Sigmoid colon (tissue), 6 donors: ENCODE measurements at regions not wholly inside any gene's neighbourhood (a gene's known extent, or its start where the extent isn't known, plus 50 kb on each side); places are given as distances from the start of the nearest gene placed in this dataset.

Source experiments
- DNase-seq: peaks from one replicate; pipeline ENCODE4 v3.0.0-alpha.2; 2019
- H3K27ac ChIP-seq, 4 donors: fragments of 200-600 bp; sonication (generic); one replicate each; pipeline ENCODE4 v1.5.1; 2016 to 2019; ENCODE audit warnings: mild to moderate bottlenecking in 1 of 4
- H3K27me3 ChIP-seq, 3 donors: fragments of 200-600 bp; sonication (generic); one replicate each; pipeline ENCODE4 v1.5.1; 2019; ENCODE audit warnings: mild to moderate bottlenecking in 1 of 3
- H3K36me3 ChIP-seq, 4 donors: fragments of 200-600 bp; sonication (generic); one replicate each; pipeline ENCODE4 v1.5.1; 2016 to 2019
- H3K4me1 ChIP-seq, 4 donors: fragments of 200-600 bp; sonication (generic); one replicate each; pipeline ENCODE4 v1.5.1; 2017 to 2019
- H3K4me3 ChIP-seq, 4 donors: fragments of 200-600 bp; sonication (generic); one replicate each; pipeline ENCODE4 v1.5.1; 2017 to 2019; ENCODE audit warnings: mild to moderate bottlenecking in 2 of 4, moderate library complexity in 1 of 4
- H3K9me3 ChIP-seq, 4 donors: fragments of 200-600 bp in 3 of 4; sonication (generic) in 3 of 4; one replicate each; pipeline versions ENCODE4 v1.5.1 to v1.6.1; 2013 to 2019
- CTCF ChIP-seq, 4 experiments: fragments of 450-650 bp in 3 of 4; fragments of 200-600 bp in 1 of 4; IDR thresholded peaks; one replicate each; pipeline ENCODE4 v1.5.1; 2016 to 2019; ENCODE audit warnings: antibody characterized with exemption in 4 of 4, mild to moderate bottlenecking in 3 of 4, moderate library complexity in 2 of 4
- EP300 ChIP-seq, 4 donors: sonication (generic); formaldehyde crosslinking; IDR thresholded peaks; one replicate each; pipeline ENCODE4 v1.6.1; 2017; ENCODE audit warnings: antibody characterized with exemption in 4 of 4
- POLR2A ChIP-seq, 2 donors: fragments of 450-650 bp; IDR thresholded peaks; one replicate each; pipeline ENCODE4 v1.6.1; 2016; ENCODE audit warnings: antibody characterized with exemption in 2 of 2, mild to moderate bottlenecking in 2 of 2, moderate library complexity in 2 of 2
- POLR2AphosphoS5 ChIP-seq, 4 donors: sonication (generic); formaldehyde crosslinking; IDR thresholded peaks; one replicate each; pipeline ENCODE4 v1.6.1; 2017; ENCODE audit warnings: antibody characterized with exemption in 4 of 4
- WGBS, 2 donors: extraction: QIAGEN DNeasy Blood & Tissue Kit; methylation state at CpG; one replicate each; pipeline ENCODE4 v1.1.7; 2013; 5-methylcytosine and 5-hydroxymethylcytosine counted together
- intact Hi-C: fragments of 100-400 bp; cut with DNase I; formaldehyde crosslinking; loops from one replicate; pipeline ENCODE4 v1.15.1; 2023
- donor health status: healthy with polysubstance abuse.
- donor health status: healthy.

- no peak for DNase-seq
- TF ChIP-seq EP300 (IDR thresholded peaks at IDR 0.05) (no peak), CTCF (IDR thresholded peaks at IDR 0.05) (no peak), POLR2AphosphoS5 (IDR thresholded peaks at IDR 0.05) (no peak), POLR2A (IDR thresholded peaks at IDR 0.05) (no peak)
- intact Hi-C loops, result no loop called here
- Histone ChIP-seq H3K4me3 (no peak overlapping the region), H3K27ac (no peak overlapping the region), H3K4me1 (peaks cover 0 to 18% (median 10%) of the 10 kb centered on the region in 4 donors), H3K9me3 (no peaks in the 10 kb centered on the region), H3K27me3 (no peaks in the 10 kb centered on the region), H3K36me3 (no peaks in the 10 kb centered on the region)
Observed at GRCh38 chr6:146905181-146905704, 299.0 kb upstream of the STXBP5 start.

DNA sequence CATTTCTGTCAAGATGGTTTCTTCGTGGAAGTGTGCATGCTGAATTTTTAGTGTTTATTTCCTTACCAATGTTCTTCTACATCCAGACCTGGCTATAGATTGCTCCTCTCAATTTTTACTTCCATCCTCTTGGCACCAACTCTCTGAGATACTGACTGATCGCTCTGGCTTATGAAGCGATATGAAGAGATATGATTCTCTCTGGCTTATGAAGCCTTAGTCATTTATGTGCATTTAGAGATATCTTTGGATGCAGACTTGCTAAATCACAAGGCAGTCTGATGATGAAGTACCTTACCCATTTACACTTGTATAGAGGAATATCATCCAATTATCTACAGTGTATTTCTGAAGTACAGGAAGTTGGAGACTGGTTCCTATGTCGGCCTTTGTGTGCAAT, 295.4 kb upstream of the STXBP5 start:
- H3K4me1 ChIP-seq, result peaks cover 0 to 28% (median 21%) of the 10 kb centered on the region in 4 donors
- DNase-seq, result no peak
- no peak overlapping the region for H3K27ac ChIP-seq
- WGBS, 2 donors, result 92 to 93% methylated on average over 4 of the region's 4 CpGs
- no peak overlapping the region for H3K4me3 ChIP-seq
- H3K36me3 ChIP-seq, result no peaks in the 10 kb centered on the region
- TF ChIP-seq POLR2AphosphoS5 (IDR thresholded peaks at IDR 0.05) (no peak), POLR2A (IDR thresholded peaks at IDR 0.05) (no peak), EP300 (IDR thresholded peaks at IDR 0.05) (no peak), CTCF (IDR thresholded peaks at IDR 0.05) (no peak)
- H3K27me3 ChIP-seq, result no peaks in the 10 kb centered on the region
- intact Hi-C loops, result no loop called here
- no peaks in the 10 kb centered on the region for H3K9me3 ChIP-seq

DNA sequence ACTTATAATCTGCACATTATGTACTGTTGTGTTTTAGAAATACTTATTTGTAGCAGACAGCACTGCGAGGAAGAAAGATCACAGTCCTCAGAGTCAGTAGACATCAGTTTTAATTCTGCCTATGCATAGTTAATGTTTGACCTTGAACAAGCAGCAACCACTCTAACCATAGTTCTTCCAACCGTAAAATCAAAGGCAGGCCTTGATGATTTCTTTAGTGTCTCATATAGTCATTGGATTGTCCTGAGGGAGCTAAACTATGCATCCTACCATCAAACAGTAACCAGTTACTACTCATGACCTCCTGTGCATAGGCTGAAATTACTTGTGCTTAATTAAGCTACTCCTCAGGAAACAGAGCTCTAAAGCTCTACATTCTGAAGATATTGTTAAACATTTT, 294.8 kb upstream of the STXBP5 start:
- TF ChIP-seq POLR2AphosphoS5 (IDR thresholded peaks at IDR 0.05) (no peak), EP300 (IDR thresholded peaks at IDR 0.05) (no peak)
- Histone ChIP-seq H3K36me3 (no peaks in the 10 kb centered on the region), H3K27ac (no peak overlapping the region), H3K27me3 (no peaks in the 10 kb centered on the region), H3K4me3 (no peak overlapping the region), H3K4me1 (peaks cover 0 to 33% (median 23%) of the 10 kb centered on the region in 4 donors), H3K9me3 (no peaks in the 10 kb centered on the region)
- 35 to 67% methylated on average over 2 of the region's 2 CpGs for WGBS, 2 donors
- no peak for DNase-seq
- intact Hi-C loops, result no loop called here

- intact Hi-C loops, result loop anchor here (10.0 kb wide), 1 partner anchor 295 kb away; the partner anchor contains the start of gene STXBP5
Observed at GRCh38 chr6:146909886-146910285, 294.3 kb upstream of the STXBP5 start.

GRCh38 chr6:146910611-146911010, 293.6 kb upstream of the STXBP5 start:
- Histone ChIP-seq H3K36me3 (no peaks in the 10 kb centered on the region), H3K27ac (no peak overlapping the region), H3K4me1 (peaks cover 0 to 34% (median 27%) of the 10 kb centered on the region in 4 donors), H3K4me3 (no peak overlapping the region), H3K9me3 (no peaks in the 10 kb centered on the region), H3K27me3 (no peaks in the 10 kb centered on the region)
- 91 to 96% methylated on average over 2 of the region's 2 CpGs for WGBS, 2 donors
- TF ChIP-seq CTCF (IDR thresholded peaks at IDR 0.05), result no peak
- no peak for TF ChIP-seq EP300 (IDR thresholded peaks at IDR 0.05)
- TF ChIP-seq POLR2AphosphoS5 (IDR thresholded peaks at IDR 0.05), result no peak
- TF ChIP-seq POLR2A (IDR thresholded peaks at IDR 0.05), result no peak
- intact Hi-C loops, result loop anchor here (10.0 kb wide), 1 partner anchor 294 kb away; the partner anchor contains the start of gene STXBP5
- DNase-seq, result no peak

More at GRCh38 chr6:146909886-146910285, 294.3 kb upstream of the STXBP5 start:
- TF ChIP-seq EP300 (IDR thresholded peaks at IDR 0.05), result no peak
- no peak for TF ChIP-seq CTCF (IDR thresholded peaks at IDR 0.05)
- no peak for TF ChIP-seq POLR2AphosphoS5 (IDR thresholded peaks at IDR 0.05)
- TF ChIP-seq POLR2A (IDR thresholded peaks at IDR 0.05), result no peak
- Histone ChIP-seq H3K27me3 (no peaks in the 10 kb centered on the region), H3K36me3 (no peaks in the 10 kb centered on the region), H3K9me3 (no peaks in the 10 kb centered on the region), H3K4me1 (peaks cover 0 to 33% (median 26%) of the 10 kb centered on the region in 4 donors), H3K4me3 (no peak overlapping the region), H3K27ac (no peak overlapping the region)
- WGBS, 2 donors, result 77 to 82% methylated on average over 2 of the region's 2 CpGs
- no peak for DNase-seq
